ENCODE measurements at regions not wholly inside any gene's neighbourhood (a gene's known extent, or its start where the extent isn't known, plus 50 kb on each side); places are given as distances from the start of the nearest gene placed in this dataset.

DNA sequence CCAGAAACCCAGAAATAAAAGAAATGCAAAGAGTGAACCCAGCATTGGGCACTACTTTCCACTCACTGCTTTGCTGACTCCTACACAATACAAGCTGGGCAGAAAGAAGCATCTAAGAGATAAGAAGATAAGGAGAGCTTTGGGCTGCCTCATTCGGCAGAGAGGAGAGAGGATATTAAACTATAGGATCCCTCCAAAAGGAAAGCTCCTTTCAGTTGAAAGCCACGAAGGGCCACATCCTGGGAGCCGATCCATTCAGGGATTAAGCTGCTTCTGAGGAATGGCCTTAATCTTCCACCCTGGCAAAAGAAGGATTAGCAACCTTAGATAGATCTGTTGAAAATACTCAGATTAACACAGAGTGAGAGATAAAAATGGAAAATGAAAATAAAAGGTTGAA lies 274.9 kb upstream of the PPP2R3A start:
- TF ChIP-seq POLR2AphosphoS5 (IDR thresholded peaks at IDR 0.05; ENCODE audit: borderline replicate concordance, low read depth, low read length): no peak
- TF ChIP-seq EZH2 (IDR thresholded peaks at IDR 0.05): no peak
- TF ChIP-seq FOXP2 (optimal IDR thresholded peaks at IDR 0.05; ENCODE audit: control extremely low read depth, extremely low read length, insufficient read depth): no peak

Data from SK-N-MC (cell line).